G401.6 (cell line): ENCODE measurements at regions not wholly inside any gene's neighbourhood (a gene's known extent, or its start where the extent isn't known, plus 50 kb on each side); places are given as distances from the start of the nearest gene placed in this dataset.

ENCODE experiments used
- FAIRE-seq: peaks from 2 replicates; lab custom pipeline; 2012; peaks lifted over from hg19 to GRCh38; lab: Jason Lieb, UNC

DNA sequence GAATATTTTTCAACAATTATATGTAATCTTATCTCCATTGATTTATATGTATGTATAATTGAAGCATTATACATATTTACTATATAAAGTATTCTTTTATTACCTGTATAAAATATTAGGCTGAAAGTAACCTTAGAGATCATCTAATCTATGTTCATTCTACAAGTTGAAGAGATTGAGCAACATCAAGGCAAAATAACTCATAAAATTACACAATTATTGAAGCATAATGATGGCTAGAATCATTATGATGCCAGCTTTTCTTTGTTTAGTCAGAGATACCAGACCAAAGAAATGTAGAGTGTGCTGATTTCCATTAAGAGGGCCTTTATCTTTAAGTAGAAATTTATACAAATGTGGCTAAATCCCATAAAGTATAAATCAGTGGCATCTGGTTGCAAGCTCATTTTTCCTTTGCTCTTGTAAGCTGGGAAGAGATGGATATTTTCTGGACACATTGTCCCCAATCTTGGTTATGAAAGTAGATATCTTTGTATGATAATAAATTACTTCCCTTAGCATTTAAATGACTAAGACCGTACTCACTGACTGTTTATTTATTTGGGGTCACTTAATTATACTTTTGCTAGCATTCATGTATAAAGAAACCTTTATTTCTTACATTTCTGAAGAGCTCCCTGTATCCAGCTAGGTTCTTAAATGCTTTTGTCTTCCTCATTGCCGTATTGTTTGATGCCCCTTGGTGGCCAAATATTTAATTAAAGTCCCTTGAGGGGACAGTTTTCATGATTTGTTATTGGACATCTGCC, 339.8 kb downstream of the PCDH7 start:
- FAIRE-seq, result no peak

GRCh38 chr4:31065086-31065485, 344.9 kb downstream of the PCDH7 start:
- no peak for FAIRE-seq

DNA sequence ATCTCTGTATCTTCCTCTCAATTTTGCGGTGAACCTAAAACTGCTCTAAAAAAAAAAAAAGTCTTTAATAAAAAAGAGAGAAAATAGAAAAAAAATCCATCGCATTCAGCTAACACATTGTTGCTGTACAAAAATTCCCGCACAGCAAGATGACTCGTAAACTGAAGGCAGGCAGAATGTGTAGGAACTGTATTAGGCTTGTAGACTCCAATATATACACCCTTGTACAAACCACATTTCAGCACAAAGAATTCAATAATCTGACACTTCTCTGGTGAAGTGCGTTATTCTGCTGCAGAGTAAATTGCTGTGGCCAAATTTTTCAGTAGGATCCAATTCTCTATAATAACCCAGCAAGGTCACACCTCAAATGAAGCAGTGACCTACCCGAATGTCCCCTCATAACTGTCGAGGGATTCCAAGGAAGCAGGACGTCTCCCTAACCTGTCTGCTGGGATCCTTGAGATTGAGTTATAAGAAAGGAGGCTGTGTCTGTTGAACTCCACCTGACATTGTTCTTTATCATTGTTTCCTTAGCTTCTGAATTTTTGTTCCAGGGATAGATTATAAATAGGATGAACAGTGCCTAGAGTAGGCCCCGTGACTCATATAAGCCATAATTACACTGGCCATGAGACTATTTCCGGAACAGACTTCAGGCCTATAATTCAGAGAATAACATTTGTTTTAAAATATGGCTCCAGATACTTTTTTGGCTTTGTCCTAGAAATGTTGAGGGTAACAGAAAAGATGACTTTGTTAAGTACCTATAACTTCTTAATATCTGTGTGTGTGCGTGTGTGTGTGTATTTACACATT, 348.3 kb downstream of the PCDH7 start:
- FAIRE-seq, result no peak

- FAIRE-seq, result no peak
These were observed 349.0 kb downstream of the PCDH7 start for GRCh38 chr4:31069151-31069550.

- no peak for FAIRE-seq
These were observed 351.6 kb downstream of the PCDH7 start for GRCh38 chr4:31071508-31072486.

DNA sequence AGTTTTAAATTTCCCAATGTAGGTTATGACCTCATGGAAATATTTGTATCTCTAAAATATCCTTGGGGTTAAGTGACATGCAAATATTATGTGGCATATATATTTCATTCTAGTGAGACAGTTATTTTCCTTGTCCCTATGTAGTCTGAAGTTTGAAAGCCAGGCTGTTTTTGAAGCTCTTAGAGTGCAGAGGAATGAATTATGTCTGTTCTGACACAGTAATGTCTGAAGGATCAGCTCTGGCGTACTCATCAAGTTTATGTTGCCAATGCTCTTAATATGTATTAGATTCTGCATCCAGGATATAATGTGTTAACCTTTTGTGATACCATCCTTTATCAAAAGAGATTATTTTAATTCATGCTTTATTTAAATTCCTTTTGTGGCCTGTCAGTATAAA, 355.8 kb downstream of the PCDH7 start:
- no peak for FAIRE-seq

DNA sequence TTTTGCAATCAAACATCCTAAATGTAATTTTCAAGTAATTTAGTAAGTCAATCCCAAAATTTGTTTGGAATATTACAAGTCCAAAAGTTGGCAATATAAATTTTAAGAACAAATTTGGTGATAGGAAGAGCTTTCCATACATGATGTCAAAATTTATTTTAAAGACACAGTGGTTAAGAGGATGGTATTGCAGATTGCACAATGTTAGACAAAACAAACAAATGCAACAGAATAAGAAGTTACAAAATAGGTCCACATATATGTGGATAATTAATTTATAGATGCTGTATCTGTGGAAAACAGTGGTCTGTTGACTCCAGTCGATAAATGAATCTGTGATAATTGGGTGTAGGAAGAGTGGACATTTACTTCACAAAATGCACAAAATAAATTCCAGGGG, 358.5 kb downstream of the PCDH7 start:
- FAIRE-seq, result no peak

GRCh38 chr4:31080887-31081286, 360.7 kb downstream of the PCDH7 start:
- FAIRE-seq, result no peak

GRCh38 chr4:31081366-31081765, 361.2 kb downstream of the PCDH7 start:
- FAIRE-seq, result no peak

DNA sequence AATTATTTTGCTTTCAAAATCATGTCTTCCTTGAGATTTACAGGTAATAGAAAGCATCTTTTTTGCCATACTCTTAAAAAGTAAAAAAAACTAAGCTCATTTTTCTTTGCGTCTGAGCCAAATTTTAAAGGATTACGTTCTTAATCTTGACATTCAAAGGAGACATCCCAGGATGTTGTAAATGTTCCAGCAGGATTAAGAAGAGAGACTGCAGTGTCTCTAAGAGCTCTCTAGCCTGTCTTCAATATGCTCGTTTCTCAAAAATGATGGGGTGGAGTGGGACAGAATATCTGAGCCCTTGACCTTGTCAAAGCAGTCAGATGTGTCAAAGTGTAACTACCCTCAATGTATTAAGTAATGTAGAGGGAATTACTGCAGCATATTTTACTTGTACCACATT, 363.3 kb downstream of the PCDH7 start:
- FAIRE-seq, result no peak

- no peak for FAIRE-seq
These were observed 364.7 kb downstream of the PCDH7 start for GRCh38 chr4:31084806-31085416.

DNA sequence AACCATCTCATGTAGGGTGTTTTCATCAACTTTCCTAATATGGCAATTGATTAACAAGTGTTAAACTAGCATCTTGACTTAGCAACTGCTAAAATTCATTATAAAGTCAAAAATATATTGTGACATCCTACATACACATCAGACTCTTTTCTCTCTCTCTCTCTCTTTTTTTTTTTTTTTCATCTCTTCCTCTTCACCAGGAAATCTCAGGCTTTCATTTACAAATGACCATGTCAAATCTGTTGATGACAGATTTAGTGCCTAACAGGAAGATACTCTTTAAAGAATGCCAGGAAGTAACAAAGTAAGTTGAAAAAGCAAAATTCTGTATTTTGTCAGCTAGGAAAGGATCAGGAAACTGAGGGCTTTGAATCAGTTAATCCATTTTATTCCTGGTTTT, 365.5 kb downstream of the PCDH7 start:
- no peak for FAIRE-seq

DNA sequence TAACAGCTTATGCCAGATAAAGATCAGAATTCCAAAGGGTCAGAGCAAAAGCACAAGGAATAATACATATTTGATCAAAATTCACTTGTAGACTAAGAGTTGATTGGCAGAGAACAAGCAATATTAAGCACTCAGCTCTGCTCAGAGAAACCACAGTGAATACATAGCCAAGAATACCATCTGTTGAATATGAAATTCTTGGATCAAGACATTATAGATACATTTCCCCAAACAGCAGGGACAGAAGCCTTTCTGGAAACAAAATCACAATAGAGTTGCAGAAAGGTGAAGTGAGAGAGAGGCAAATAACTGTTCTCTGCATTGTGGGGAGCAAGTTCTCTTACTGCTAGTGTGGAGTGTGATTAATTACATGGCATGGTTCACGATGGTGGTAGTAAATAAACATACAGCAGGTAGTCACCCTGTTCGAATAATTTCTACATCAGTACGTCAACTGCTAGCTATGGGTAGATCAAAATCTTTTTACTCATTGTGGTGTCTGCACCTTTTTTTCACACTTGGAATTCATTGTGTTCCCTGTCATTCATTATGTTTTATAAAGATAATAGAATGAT, 366.7 kb downstream of the PCDH7 start:
- FAIRE-seq, result no peak

- no peak for FAIRE-seq
These were observed 368.5 kb downstream of the PCDH7 start for GRCh38 chr4:31088600-31089230.

GRCh38 chr4:31089815-31090214, 369.6 kb downstream of the PCDH7 start:
- no peak for FAIRE-seq

DNA sequence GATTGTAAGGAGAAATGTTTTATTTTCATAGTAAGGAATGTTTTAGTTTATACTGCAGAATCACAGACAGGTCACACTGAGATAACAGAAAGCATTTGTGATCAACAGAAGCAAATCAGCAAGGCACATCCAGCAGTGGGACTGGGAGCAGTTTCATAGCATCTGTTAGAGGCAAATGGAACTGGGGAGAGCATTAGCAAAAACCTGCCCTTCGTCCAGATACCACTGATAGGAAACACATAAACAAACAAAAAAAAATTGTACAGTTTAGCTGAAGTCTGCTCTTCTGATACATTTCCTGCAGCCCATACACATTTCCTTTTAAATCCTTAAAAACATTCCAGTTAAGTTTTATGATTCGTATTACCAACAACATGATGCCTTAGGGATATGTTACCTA, 374.3 kb downstream of the PCDH7 start:
- no peak for FAIRE-seq

DNA sequence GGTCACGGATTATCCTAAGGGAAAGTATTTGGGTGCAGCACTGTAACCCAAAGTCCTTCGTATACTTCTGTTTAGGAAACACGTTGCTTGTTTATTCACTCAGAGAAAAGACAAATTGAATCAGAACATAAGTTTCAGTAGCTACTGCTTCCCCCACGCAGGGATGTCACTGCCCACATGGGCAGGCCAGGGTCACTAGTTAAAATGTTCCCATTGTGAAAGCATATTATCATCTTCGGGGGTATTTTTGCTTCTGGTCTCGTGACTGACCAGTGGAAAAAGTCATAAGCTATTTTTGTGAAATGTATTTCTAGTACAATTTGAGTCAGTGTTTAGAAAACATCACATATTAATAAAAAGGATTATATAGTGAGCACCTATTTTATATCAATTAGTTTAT, 377.8 kb downstream of the PCDH7 start:
- FAIRE-seq, result no peak

- no peak for FAIRE-seq
These were observed 380.4 kb downstream of the PCDH7 start for GRCh38 chr4:31100536-31100935.

DNA sequence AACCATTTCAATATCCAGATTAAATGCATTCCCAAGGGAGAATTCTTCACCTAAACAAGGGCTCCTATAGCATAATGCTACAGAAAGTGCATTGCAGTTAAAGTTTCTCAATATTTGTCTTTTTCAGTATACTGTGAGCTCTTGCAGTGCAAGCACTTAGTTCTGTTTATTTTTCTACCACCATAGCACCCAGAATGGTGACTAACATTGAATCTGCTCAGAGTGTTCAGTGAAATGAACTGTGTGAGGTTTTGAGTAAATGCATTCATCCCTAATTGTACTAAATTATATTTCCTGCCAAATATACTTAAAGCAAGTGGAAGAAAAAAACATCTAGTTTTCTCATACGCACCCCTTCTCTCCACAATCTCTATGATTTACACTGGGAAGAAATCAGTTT, 383.9 kb downstream of the PCDH7 start:
- no peak for FAIRE-seq

GRCh38 chr4:31104577-31104976, 384.4 kb downstream of the PCDH7 start:
- no peak for FAIRE-seq

GRCh38 chr4:31106419-31106818, 386.2 kb downstream of the PCDH7 start:
- FAIRE-seq, result no peak
